ENCODE measurements at regions not wholly inside any gene's neighbourhood (a gene's known extent, or its start where the extent isn't known, plus 50 kb on each side); places are given as distances from the start of the nearest gene placed in this dataset.

DNA sequence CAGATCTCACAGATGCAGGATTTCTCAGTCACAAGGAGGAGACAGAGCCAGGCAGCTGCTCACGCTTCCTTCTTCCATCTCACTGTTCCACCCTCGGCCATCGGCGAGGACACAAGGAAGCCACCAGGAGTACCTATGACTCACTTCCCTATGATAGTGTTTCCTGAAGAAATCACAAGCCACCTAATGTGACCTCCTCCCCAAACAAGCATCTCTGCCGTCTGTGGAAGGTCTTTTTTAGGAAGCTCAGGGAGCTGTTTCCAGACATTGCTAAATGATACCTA, 672.7 kb downstream of the TBC1D22A start:
- TF ChIP-seq, protein P1, sequence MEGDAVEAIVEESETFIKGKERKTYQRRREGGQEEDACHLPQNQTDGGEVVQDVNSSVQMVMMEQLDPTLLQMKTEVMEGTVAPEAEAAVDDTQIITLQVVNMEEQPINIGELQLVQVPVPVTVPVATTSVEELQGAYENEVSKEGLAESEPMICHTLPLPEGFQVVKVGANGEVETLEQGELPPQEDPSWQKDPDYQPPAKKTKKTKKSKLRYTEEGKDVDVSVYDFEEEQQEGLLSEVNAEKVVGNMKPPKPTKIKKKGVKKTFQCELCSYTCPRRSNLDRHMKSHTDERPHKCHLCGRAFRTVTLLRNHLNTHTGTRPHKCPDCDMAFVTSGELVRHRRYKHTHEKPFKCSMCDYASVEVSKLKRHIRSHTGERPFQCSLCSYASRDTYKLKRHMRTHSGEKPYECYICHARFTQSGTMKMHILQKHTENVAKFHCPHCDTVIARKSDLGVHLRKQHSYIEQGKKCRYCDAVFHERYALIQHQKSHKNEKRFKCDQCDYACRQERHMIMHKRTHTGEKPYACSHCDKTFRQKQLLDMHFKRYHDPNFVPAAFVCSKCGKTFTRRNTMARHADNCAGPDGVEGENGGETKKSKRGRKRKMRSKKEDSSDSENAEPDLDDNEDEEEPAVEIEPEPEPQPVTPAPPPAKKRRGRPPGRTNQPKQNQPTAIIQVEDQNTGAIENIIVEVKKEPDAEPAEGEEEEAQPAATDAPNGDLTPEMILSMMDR (IDR thresholded peaks at IDR 0.05 in 2 of 3, conservative IDR thresholded peaks at IDR 0.05 in 1 of 3; ENCODE audit: borderline replicate concordance in 1 of 3, insufficient read depth in 1 of 3, low read depth in 2 of 3, low read length in 2 of 3): no peak
- TF ChIP-seq EGR1 (IDR thresholded peaks at IDR 0.05; ENCODE audit: low read depth) (no peak), POLR2A (IDR thresholded peaks at IDR 0.05; ENCODE audit: borderline replicate concordance, extremely low read depth, insufficient read depth, insufficient read length) (no peak), EZH2 (IDR thresholded peaks at IDR 0.05) (no peak), TCF7L2 (IDR thresholded peaks at IDR 0.05; ENCODE audit: borderline replicate concordance, extremely low read depth, insufficient read depth, insufficient read length) (no peak), RAD21 (IDR thresholded peaks at IDR 0.05; ENCODE audit: low read depth) (no peak), ZFX (IDR thresholded peaks at IDR 0.05) (no peak), FOSL1 (IDR thresholded peaks at IDR 0.05; ENCODE audit: low read depth) (no peak), SP1 (IDR thresholded peaks at IDR 0.05; ENCODE audit: low read depth) (no peak), SRF (IDR thresholded peaks at IDR 0.05; ENCODE audit: low read depth) (no peak), YY1 (IDR thresholded peaks at IDR 0.05; ENCODE audit: extremely low read depth, insufficient replicate concordance, low read depth, low read length) (no peak)
